ENCODE measurements at regions not wholly inside any gene's neighbourhood (a gene's known extent, or its start where the extent isn't known, plus 50 kb on each side); places are given as distances from the start of the nearest gene placed in this dataset.
A peak's percentile ranks its signal among the peaks of the same experiment; 100 is the strongest.
"Not testable (repeated sequence)": the region's sequence is repeated elsewhere in the genome, so short reads cannot be mapped to it uniquely, and the experiment has no call there.

GRCh38 chr12:124705545-124706138 lies 138.2 kb upstream of the NCOR2 start:
- no peak for DNase-seq

GRCh38 chr12:124704619-124705018 lies 137.2 kb upstream of the NCOR2 start:
- no peak for DNase-seq

GRCh38 chr12:124703856-124704255 lies 136.4 kb upstream of the NCOR2 start:
- peak; percentile 28 for DNase-seq

GRCh38 chr12:124702736-124703135 lies 135.3 kb upstream of the NCOR2 start:
- no peak for DNase-seq

- no peak for DNase-seq
These were observed 133.6 kb upstream of the NCOR2 start for GRCh38 chr12:124700810-124701592.

GRCh38 chr12:124699909-124700308 lies 132.5 kb upstream of the NCOR2 start:
- no peak for DNase-seq

GRCh38 chr12:124698998-124699305 lies 131.5 kb upstream of the NCOR2 start:
- no peak for DNase-seq

GRCh38 chr12:124698211-124698997 lies 131.0 kb upstream of the NCOR2 start:
- DNase-seq, result no peak

- not testable (repeated sequence) for DNase-seq
These were observed 130.3 kb upstream of the NCOR2 start for GRCh38 chr12:124697722-124698121.

GRCh38 chr12:124696693-124697476 lies 129.5 kb upstream of the NCOR2 start:
- no peak for DNase-seq

GRCh38 chr12:124695861-124696260 lies 128.4 kb upstream of the NCOR2 start:
- DNase-seq, result no peak

- DNase-seq, result no peak
These were observed 127.6 kb upstream of the NCOR2 start for GRCh38 chr12:124694846-124695497.

- peak; percentile 40 for DNase-seq
These were observed 126.8 kb upstream of the NCOR2 start for GRCh38 chr12:124694250-124694649.

GRCh38 chr12:124693111-124693723 lies 125.8 kb upstream of the NCOR2 start:
- no peak for DNase-seq

- no peak for DNase-seq
These were observed 125.0 kb upstream of the NCOR2 start for GRCh38 chr12:124692443-124692842.

GRCh38 chr12:124691429-124691828 lies 124.0 kb upstream of the NCOR2 start:
- DNase-seq, result no peak

GRCh38 chr12:124689631-124690030 lies 122.2 kb upstream of the NCOR2 start:
- DNase-seq, result no peak

- DNase-seq, result no peak
These were observed 121.1 kb upstream of the NCOR2 start for GRCh38 chr12:124688356-124688992.

GRCh38 chr12:124687917-124688316 lies 120.5 kb upstream of the NCOR2 start:
- no peak for DNase-seq

GRCh38 chr12:124687174-124687902 lies 119.9 kb upstream of the NCOR2 start:
- DNase-seq, result no peak
